H1 (cell line): ENCODE measurements at regions not wholly inside any gene's neighbourhood (a gene's known extent, or its start where the extent isn't known, plus 50 kb on each side); places are given as distances from the start of the nearest gene placed in this dataset.
A peak's percentile ranks its signal among the peaks of the same experiment; 100 is the strongest.

Source experiments
- CTCF ChIA-PET: fragments of 300-600 bp; sonication (Branson Sonifier 250); formaldehyde crosslinking; loops from one replicate; lab custom pipeline; 2021; ENCODE audit not compliant: partially characterized antibody; lab: Charles Lee
- POLR2A ChIA-PET: fragments of 300-600 bp; sonication (Branson Sonifier 250); formaldehyde crosslinking; loops from one replicate; lab custom pipeline; 2021; ENCODE audit warnings: inconsistent platforms; ENCODE audit not compliant: partially characterized antibody; lab: Charles Lee
- DNase-seq, 2 experiments: peaks; one replicate each; pipeline versions ENCODE4 v3.0.0 to v3.0.0-alpha.2; 2010 to 2022; ENCODE audit warnings: low spot score in 2 of 2, low read depth in 1 of 2, mixed read lengths in 1 of 2
- FAIRE-seq: peaks from 2 replicates; lab custom pipeline; 2011; peaks lifted over from hg19 to GRCh38; lab: Jason Lieb, UNC
- H2AFZ ChIP-seq: 2 replicates; pipeline ENCODE4 v1.8.1; 2012; ENCODE audit warnings: low read length, inconsistent platforms
- H2AK5ac ChIP-seq: 2 replicates; pipeline ENCODE4 v1.6.1; 2013; ENCODE audit warnings: low read depth, low read length
- H2BK120ac ChIP-seq: replicated peaks from 2 replicates; pipeline ENCODE3; 2013; ENCODE audit warnings: low read depth, low read length, inconsistent platforms
- H2BK12ac ChIP-seq: 2 replicates; pipeline ENCODE4 v1.6.1; 2013; ENCODE audit warnings: low read depth, low read length
- H2BK15ac ChIP-seq: 2 replicates; pipeline ENCODE4 v1.6.1; 2013; ENCODE audit warnings: low read length
- H2BK20ac ChIP-seq: 2 replicates; pipeline ENCODE4 v1.6.1; 2013; ENCODE audit warnings: low read length
- H2BK5ac ChIP-seq: 2 replicates; pipeline ENCODE4 v1.6.1; 2013; ENCODE audit warnings: low read depth, low read length
- H3K14ac ChIP-seq: 2 replicates; pipeline ENCODE4 v1.6.1; 2013; ENCODE audit warnings: inconsistent platforms; ENCODE audit not compliant: insufficient read length
- H3K18ac ChIP-seq: 2 replicates; pipeline ENCODE4 v1.6.1; 2013; ENCODE audit warnings: low read length; ENCODE audit errors: extremely low read depth
- H3K23ac ChIP-seq: 2 replicates; pipeline ENCODE4 v1.6.1; 2013; ENCODE audit warnings: inconsistent platforms; ENCODE audit not compliant: insufficient read length
- H3K23me2 ChIP-seq: 2 replicates; pipeline ENCODE4 v1.6.1; 2013; ENCODE audit warnings: low read depth, low read length
- H3K27ac ChIP-seq: 2 replicates; pipeline ENCODE4 v1.6.1; 2011; ENCODE audit warnings: low read depth, low read length, inconsistent platforms
- H3K27me3 ChIP-seq, 4 experiments: replicated peaks in 1 of 4; 1 replicate in 1 of 4; 2 replicates in 3 of 4; pipeline versions ENCODE4 v1.6.1 to v1.8.1; 2011 to 2013; ENCODE audit warnings: low read length in 3 of 4, mild to moderate bottlenecking in 3 of 4, inconsistent platforms in 2 of 4, mixed read lengths in 2 of 4, moderate library complexity in 1 of 4; ENCODE audit not compliant: control insufficient read depth in 3 of 4, insufficient read depth in 3 of 4; ENCODE audit errors: extremely low read depth in 1 of 4
- H3K36me3 ChIP-seq, 4 experiments: 2 replicates each; pipeline versions ENCODE4 v1.6.1 to v1.8.1; 2011 to 2013; ENCODE audit warnings: mild to moderate bottlenecking in 4 of 4, low read length in 3 of 4, moderate library complexity in 2 of 4, control low read depth in 1 of 4, inconsistent platforms in 1 of 4; ENCODE audit not compliant: insufficient read depth in 4 of 4, control insufficient read depth in 2 of 4
- H3K4ac ChIP-seq: replicated peaks from 2 replicates; pipeline ENCODE3; 2013; ENCODE audit warnings: low read length, low read depth, mixed read lengths, inconsistent platforms; ENCODE audit not compliant: insufficient read length
- H3K4me1 ChIP-seq, 4 experiments: replicated peaks in 1 of 4; 1 replicate in 1 of 4; 2 replicates in 3 of 4; pipeline versions ENCODE4 v1.6.1 to v1.8.1; 2011 to 2013; ENCODE audit warnings: low read length in 3 of 4, inconsistent platforms in 2 of 4, mixed read lengths in 1 of 4; ENCODE audit not compliant: insufficient read depth in 4 of 4, control insufficient read depth in 3 of 4
- H3K4me2 ChIP-seq, 2 experiments: 2 replicates each; pipeline versions ENCODE4 v1.6.1 to v1.8.1; 2011 to 2013; ENCODE audit warnings: low read depth in 2 of 2, low read length in 2 of 2, control low read depth in 1 of 2, inconsistent platforms in 1 of 2, mild to moderate bottlenecking in 1 of 2; ENCODE audit not compliant: insufficient read depth in 1 of 2
- H3K4me3 ChIP-seq, 4 experiments: fragments of 200-600, 300-600 bp in 1 of 4; sonication (generic), shearing (Covaris generic), sonication (Bioruptor Twin) in 1 of 4; 2 replicates each; pipeline versions ENCODE4 v1.5.1 to v1.8.1; 2011 to 2016; ENCODE audit warnings: low read length in 4 of 4, low read depth in 3 of 4, control low read depth in 2 of 4, inconsistent platforms in 2 of 4, mild to moderate bottlenecking in 2 of 4, mixed read lengths in 1 of 4, moderate library complexity in 1 of 4; ENCODE audit not compliant: insufficient read depth in 2 of 4; ENCODE audit errors: extremely low read depth in 1 of 4
- H3K56ac ChIP-seq: replicated peaks from 2 replicates; pipeline ENCODE3; 2013; ENCODE audit warnings: low read depth, mild to moderate bottlenecking, mixed read lengths, low read length, inconsistent platforms; ENCODE audit not compliant: insufficient read length
- H3K79me1 ChIP-seq: 2 replicates; pipeline ENCODE4 v1.6.1; 2013; ENCODE audit warnings: low read depth, low read length, control low read depth
- H3K79me2 ChIP-seq, 2 experiments: 2 replicates each; pipeline versions ENCODE4 v1.6.1 to v1.8.1; 2012 to 2013; ENCODE audit warnings: low read length in 2 of 2, mild to moderate bottlenecking in 2 of 2, inconsistent platforms in 1 of 2; ENCODE audit not compliant: insufficient read depth in 2 of 2, control insufficient read depth in 1 of 2
- H3K9ac ChIP-seq, 4 experiments: replicated peaks in 1 of 4; 1 replicate in 1 of 4; 2 replicates in 3 of 4; pipeline versions ENCODE4 v1.6.1 to v1.8.1; 2011 to 2013; ENCODE audit warnings: low read depth in 3 of 4, low read length in 3 of 4, control low read depth in 2 of 4, mild to moderate bottlenecking in 2 of 4, moderate library complexity in 2 of 4, inconsistent platforms in 1 of 4; ENCODE audit errors: extremely low read depth in 1 of 4
- H3K9me3 ChIP-seq, 2 experiments: 2 replicates each; pipeline versions ENCODE4 v1.6.1 to v1.8.1; 2012 to 2013; ENCODE audit warnings: mild to moderate bottlenecking in 2 of 2, moderate library complexity in 2 of 2, control low read depth in 1 of 2, inconsistent platforms in 1 of 2, low read depth in 1 of 2, low read length in 1 of 2, mixed read lengths in 1 of 2; ENCODE audit not compliant: insufficient read depth in 2 of 2
- H4K20me1 ChIP-seq, 2 experiments: replicated peaks in 1 of 2; 2 replicates each; pipeline versions ENCODE3 to v1.8.1; 2011 to 2013; ENCODE audit warnings: inconsistent platforms in 2 of 2, low read length in 2 of 2, mild to moderate bottlenecking in 1 of 2; ENCODE audit not compliant: insufficient read depth in 2 of 2, control insufficient read depth in 1 of 2
- H4K5ac ChIP-seq: 2 replicates; pipeline ENCODE4 v1.6.1; 2013; ENCODE audit warnings: low read length, low read depth, mixed read lengths, inconsistent platforms; ENCODE audit not compliant: insufficient read length
- H4K8ac ChIP-seq: 2 replicates; pipeline ENCODE4 v1.8.0; 2013; ENCODE audit warnings: mild to moderate bottlenecking, moderate library complexity, low read length, inconsistent platforms; ENCODE audit not compliant: insufficient read depth; ENCODE audit errors: extremely low read depth
- H4K91ac ChIP-seq: replicated peaks from 2 replicates; pipeline ENCODE3; 2013; ENCODE audit warnings: low read length, mixed read lengths, inconsistent platforms; ENCODE audit not compliant: insufficient read length
- EZH2 ChIP-seq: fragments of 200-600 bp; sonication (generic); IDR thresholded peaks from 2 replicates; pipeline ENCODE4 v1.7.1; 2012; ENCODE audit warnings: low read depth, mild to moderate bottlenecking, moderate library complexity, low read length, inconsistent platforms; ENCODE audit not compliant: severe bottlenecking
- NANOG ChIP-seq: IDR thresholded peaks from 2 replicates; pipeline ENCODE4 v1.6.1; 2011; ENCODE audit warnings: low read length, low read depth, mild to moderate bottlenecking, inconsistent platforms; ENCODE audit not compliant: insufficient read depth, poor library complexity, severe bottlenecking
- RNF2 ChIP-seq: fragments of 200-900, 300-1000 bp; sonication (generic); IDR thresholded peaks from 2 replicates; pipeline ENCODE4 v1.7.1; 2016; ENCODE audit warnings: borderline replicate concordance, low read depth, mild to moderate bottlenecking, antibody characterized with exemption, low read length; ENCODE audit not compliant: poor library complexity, severe bottlenecking; ENCODE audit errors: missing control alignments
- WGBS, 2 experiments: shearing (Covaris generic) in 1 of 2; methylation state at CpG; one replicate each; pipeline versions ENCODE4 v1.1.6 to v1.1.7; 2013 to 2015; ENCODE audit warnings: low lambda C conversion rate in 2 of 2, mixed read lengths in 2 of 2, inconsistent platforms in 1 of 2, low coverage in 1 of 2, missing lambda C conversion rate in 1 of 2; ENCODE audit not compliant: insufficient replicate concordance in 2 of 2, insufficient coverage in 1 of 2, insufficient read length in 1 of 2; ENCODE audit errors: extremely low coverage in 1 of 2, missing lambda C conversion rate in 1 of 2; 5-methylcytosine and 5-hydroxymethylcytosine counted together
- TF ChIP-seq, protein P1 (sequence below): IDR thresholded peaks from 2 replicates; pipeline ENCODE4 v1.6.1; 2012; ENCODE audit warnings: inconsistent platforms

DNA sequence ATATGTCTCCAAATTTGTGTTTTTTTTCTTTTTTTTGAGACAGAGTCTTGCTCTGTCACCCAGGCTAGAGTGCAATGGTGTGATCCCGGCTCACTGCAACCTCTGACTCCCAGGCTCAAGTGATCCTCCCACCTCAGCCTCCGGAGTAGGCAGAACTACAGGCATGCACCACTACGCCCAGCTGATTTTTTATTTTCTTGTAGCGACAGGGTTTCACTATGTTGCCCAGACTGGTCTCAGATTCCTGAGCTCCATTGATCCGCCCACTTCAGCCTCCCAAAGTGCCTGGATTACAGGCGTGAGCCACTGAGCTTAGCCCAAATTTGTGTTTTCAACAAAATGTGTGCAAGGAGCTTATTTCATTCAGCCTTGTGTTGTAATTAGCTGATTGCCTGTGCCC is 59.0 kb upstream of the IFFO2 start:
- no peaks in the 10 kb centered on the region for H3K9me3 ChIP-seq
- 84% methylated on average over 6 of the region's 6 CpGs; no CpG with 5 or more reads in 1 of the 2 experiments for WGBS, 2 experiments
- ChIA-PET POLR2A (no interaction called here), CTCF (interaction anchor here (0.5 to 2.5 kb wide), 4 partner anchors 11 to 390 kb away, joined by 3 to 5 read pairs (median 4); no protein-coding TSS in a partner anchor)
- H3K56ac ChIP-seq, result no peak overlapping the region
- no peaks in the 10 kb centered on the region for H3K36me3 ChIP-seq
- H3K4me3 ChIP-seq, result no peak overlapping the region
- H2BK5ac ChIP-seq, result no peak overlapping the region
- no peaks in the 10 kb centered on the region for H3K27me3 ChIP-seq
- no peak overlapping the region for H3K4ac ChIP-seq
- no peak overlapping the region for H4K91ac ChIP-seq
- H2BK20ac ChIP-seq, result no peak overlapping the region
- H3K18ac ChIP-seq, result no peak overlapping the region
- no peak overlapping the region for H2BK12ac ChIP-seq
- H3K79me1 ChIP-seq, result no peaks in the 10 kb centered on the region
- TF ChIP-seq, protein P1, sequence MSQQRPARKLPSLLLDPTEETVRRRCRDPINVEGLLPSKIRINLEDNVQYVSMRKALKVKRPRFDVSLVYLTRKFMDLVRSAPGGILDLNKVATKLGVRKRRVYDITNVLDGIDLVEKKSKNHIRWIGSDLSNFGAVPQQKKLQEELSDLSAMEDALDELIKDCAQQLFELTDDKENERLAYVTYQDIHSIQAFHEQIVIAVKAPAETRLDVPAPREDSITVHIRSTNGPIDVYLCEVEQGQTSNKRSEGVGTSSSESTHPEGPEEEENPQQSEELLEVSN, result no peak
- TF ChIP-seq RNF2, result no peak
- no peak for TF ChIP-seq EZH2
- no peak for TF ChIP-seq NANOG
- H3K9ac ChIP-seq, result no peak overlapping the region
- H2AFZ ChIP-seq, result no peak overlapping the region
- FAIRE-seq, result no peak
- H4K20me1 ChIP-seq, result no peaks in the 10 kb centered on the region
- DNase-seq, result peak in 1 of 2 experiments; percentile 14
- no peak overlapping the region for H2AK5ac ChIP-seq
- H4K8ac ChIP-seq, result no peak overlapping the region
- no peaks in the 10 kb centered on the region for H3K79me2 ChIP-seq
- H3K27ac ChIP-seq, result no peak overlapping the region
- H3K23me2 ChIP-seq, result no peaks in the 10 kb centered on the region
- H2BK120ac ChIP-seq, result no peak overlapping the region
- H3K4me1 ChIP-seq, result peaks cover 1 to 8% (median 4%) of the 10 kb centered on the region in 4 experiments; a peak in 6 of 7 replicates
- no peak overlapping the region for H3K4me2 ChIP-seq
- H2BK15ac ChIP-seq, result no peak overlapping the region
- H3K23ac ChIP-seq, result no peak overlapping the region
- H4K5ac ChIP-seq, result no peak overlapping the region
- H3K14ac ChIP-seq, result no peak overlapping the region
